ENCODE measurements at regions not wholly inside any gene's neighbourhood (a gene's known extent, or its start where the extent isn't known, plus 50 kb on each side); places are given as distances from the start of the nearest gene placed in this dataset.

- no peak for DNase-seq (ENCODE audit: low read depth)
- TF ChIP-seq CTCF (IDR thresholded peaks at IDR 0.05; ENCODE audit: insufficient read depth, low read depth, low read length) = no peak
- Histone ChIP-seq H3K36me3 (ENCODE audit: control insufficient read depth, insufficient read depth, low read length) (no peaks in the 10 kb centered on the region), H3K27me3 (ENCODE audit: control insufficient read depth, insufficient read depth, low read length) (no peaks in the 10 kb centered on the region), H3K4me3 (ENCODE audit: low read depth, low read length) (no peak overlapping the region)
- CTCF ChIA-PET = no interaction called here
- POLR2A ChIA-PET = no interaction called here
These were observed 56.3 kb downstream of the SOX14 start for GRCh38 chr3:137820366-137820765.

DNA sequence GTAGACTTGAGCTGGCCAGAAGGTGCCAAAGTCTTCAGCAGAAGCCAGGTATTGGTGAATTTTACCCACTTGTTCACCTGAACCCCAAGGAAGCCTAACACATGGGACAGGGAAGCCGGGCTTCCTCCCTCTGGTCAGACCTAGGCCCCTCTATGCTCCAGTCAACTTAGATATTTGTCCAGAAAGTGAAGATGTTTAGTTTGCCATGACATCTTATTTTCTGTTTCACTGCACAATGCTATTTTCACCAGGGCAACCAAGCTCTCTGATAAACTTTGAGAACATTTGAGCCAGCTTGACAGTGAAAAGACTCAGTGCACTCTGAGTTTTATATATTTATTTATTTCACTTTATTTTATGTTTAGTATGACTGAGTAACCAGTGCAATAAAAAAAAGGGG, 71.0 kb downstream of the SOX14 start:
- ChIA-PET POLR2A (no interaction called here), CTCF (no interaction called here)
- Histone ChIP-seq H3K27me3 (ENCODE audit: control insufficient read depth, insufficient read depth, low read length) (no peaks in the 10 kb centered on the region), H3K4me3 (ENCODE audit: low read depth, low read length) (no peak overlapping the region), H3K36me3 (ENCODE audit: control insufficient read depth, insufficient read depth, low read length) (no peaks in the 10 kb centered on the region)
- TF ChIP-seq CTCF (IDR thresholded peaks at IDR 0.05; ENCODE audit: insufficient read depth, low read depth, low read length) = no peak
- DNase-seq (ENCODE audit: low read depth) = no peak

DNA sequence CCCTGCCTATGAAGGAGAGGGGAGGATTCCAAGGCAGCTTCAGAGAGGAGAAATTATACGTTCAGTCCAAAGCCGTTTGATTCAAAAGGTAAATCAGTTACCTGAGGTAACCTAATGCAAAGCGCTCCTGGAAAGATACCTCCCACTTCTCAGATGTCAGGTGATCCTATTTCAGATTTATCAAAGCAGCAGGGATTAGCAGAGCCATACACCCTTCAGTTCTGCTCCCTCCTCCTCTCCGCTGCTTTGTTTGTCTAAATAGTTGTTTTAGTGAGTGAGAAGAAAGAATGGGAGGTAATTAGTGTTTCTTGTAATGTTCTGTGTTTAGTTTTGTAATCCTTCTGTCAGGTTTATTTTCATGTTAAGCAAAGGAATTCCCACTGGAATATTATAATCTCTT, 81.1 kb downstream of the SOX14 start:
- POLR2A ChIA-PET = no interaction called here
- Histone ChIP-seq H3K36me3 (ENCODE audit: control insufficient read depth, insufficient read depth, low read length) (no peaks in the 10 kb centered on the region), H3K27me3 (ENCODE audit: control insufficient read depth, insufficient read depth, low read length) (no peaks in the 10 kb centered on the region), H3K4me3 (ENCODE audit: low read depth, low read length) (no peak overlapping the region)
- no peak for TF ChIP-seq CTCF (IDR thresholded peaks at IDR 0.05; ENCODE audit: insufficient read depth, low read depth, low read length)
- DNase-seq (ENCODE audit: low read depth) = no peak
- CTCF ChIA-PET = interaction anchor here (1.2 kb wide), 1 partner anchor 23 kb away, joined by 4 read pairs; no protein-coding TSS in a partner anchor

GRCh38 chr3:137845666-137846065, 81.6 kb downstream of the SOX14 start:
- ChIA-PET CTCF (no interaction called here), POLR2A (no interaction called here)
- TF ChIP-seq CTCF (IDR thresholded peaks at IDR 0.05; ENCODE audit: insufficient read depth, low read depth, low read length) = no peak
- no peak for DNase-seq (ENCODE audit: low read depth)
- no peaks in the 10 kb centered on the region for H3K36me3 ChIP-seq (ENCODE audit: control insufficient read depth, insufficient read depth, low read length)
- no peak overlapping the region for H3K4me3 ChIP-seq (ENCODE audit: low read depth, low read length)
- H3K27me3 ChIP-seq (ENCODE audit: control insufficient read depth, insufficient read depth, low read length) = no peaks in the 10 kb centered on the region

- no peak for TF ChIP-seq CTCF (IDR thresholded peaks at IDR 0.05; ENCODE audit: insufficient read depth, low read depth, low read length)
- no peak for DNase-seq (ENCODE audit: low read depth)
- Histone ChIP-seq H3K27me3 (ENCODE audit: control insufficient read depth, insufficient read depth, low read length) (no peaks in the 10 kb centered on the region), H3K4me3 (ENCODE audit: low read depth, low read length) (no peak overlapping the region), H3K36me3 (ENCODE audit: control insufficient read depth, insufficient read depth, low read length) (no peaks in the 10 kb centered on the region)
- CTCF ChIA-PET = no interaction called here
- POLR2A ChIA-PET = no interaction called here
These were observed 88.3 kb downstream of the SOX14 start for GRCh38 chr3:137852391-137852830.

Data from BJ (cell line).